MV-4-11 (cell line): ENCODE measurements at regions not wholly inside any gene's neighbourhood (a gene's known extent, or its start where the extent isn't known, plus 50 kb on each side); places are given as distances from the start of the nearest gene placed in this dataset.
A peak's percentile ranks its signal among the peaks of the same experiment; 100 is the strongest.
"Not testable (repeated sequence)": the region's sequence is repeated elsewhere in the genome, so short reads cannot be mapped to it uniquely, and the experiment has no call there.

Experiments
- DNase-seq: peaks from one replicate; lab custom pipeline; 2025; lab: John Stamatoyannopoulos, UW

DNA sequence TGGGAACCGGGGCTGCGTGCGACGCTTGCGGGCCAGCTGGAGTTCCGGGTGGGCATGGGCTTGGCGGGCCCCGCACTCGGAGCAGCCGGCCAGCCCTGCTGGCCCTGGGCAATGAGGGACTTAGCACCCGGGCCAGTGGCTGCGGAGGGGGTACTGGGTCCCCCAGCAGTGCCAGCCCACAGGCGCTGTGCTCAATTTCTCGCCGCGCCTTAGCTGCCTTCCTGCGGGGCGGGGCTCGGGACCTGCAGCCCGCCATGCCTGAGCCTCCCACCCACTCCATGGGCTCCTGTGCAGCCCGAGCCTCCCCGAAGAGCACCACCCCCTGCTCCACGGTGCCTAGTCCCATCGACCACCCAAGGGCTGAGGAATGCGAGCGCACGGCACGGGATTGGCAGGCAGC lies 63.8 kb downstream of the PLXNA1 start:
- not testable (repeated sequence) for DNase-seq

GRCh38 chr3:127049393-127049792 lies 66.5 kb downstream of the PLXNA1 start:
- no peak for DNase-seq

GRCh38 chr3:127050733-127051132 lies 67.8 kb downstream of the PLXNA1 start:
- DNase-seq = no peak

DNA sequence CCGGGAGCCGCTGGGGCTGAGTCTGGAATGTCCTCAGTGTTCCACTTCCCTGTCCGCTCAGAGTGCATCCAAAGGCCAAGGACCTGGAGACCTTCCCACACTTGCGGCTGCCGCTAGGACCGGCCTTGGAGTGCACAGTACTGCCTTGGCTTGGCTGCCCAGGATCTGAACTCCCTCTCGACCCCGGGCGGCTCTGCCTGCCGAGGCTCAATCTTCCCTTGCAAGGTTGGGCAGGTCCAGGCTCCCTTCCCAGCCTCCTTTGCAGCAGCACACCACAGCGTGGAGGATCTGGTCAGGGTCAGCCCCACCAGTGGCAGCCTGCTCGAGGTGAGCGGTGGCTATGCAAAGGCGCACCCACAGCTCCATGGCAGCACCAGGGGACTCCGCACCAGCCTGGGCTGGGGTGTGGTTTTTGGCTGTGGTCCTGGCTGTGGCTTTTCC lies 69.2 kb downstream of the PLXNA1 start:
- DNase-seq = no peak

DNA sequence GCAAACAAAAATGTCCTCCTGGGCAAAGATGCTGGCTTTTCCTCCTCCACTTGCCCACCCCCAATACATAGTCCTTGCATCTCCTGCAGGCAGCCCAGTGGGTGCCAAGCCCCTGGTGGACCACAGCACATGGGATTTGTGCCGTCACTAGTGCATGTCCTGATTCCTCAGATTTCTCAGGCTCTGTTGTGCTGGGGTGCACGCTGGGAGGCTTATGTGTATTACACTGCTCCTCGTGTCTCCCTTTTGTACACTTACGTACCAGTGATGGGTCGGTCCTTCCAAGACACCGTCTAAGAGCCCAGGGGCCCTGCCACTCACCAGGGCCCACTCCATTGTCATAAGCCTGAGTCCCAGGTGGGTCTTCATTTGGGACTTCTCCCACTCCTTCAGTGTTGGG lies 70.1 kb downstream of the PLXNA1 start:
- no peak for DNase-seq

GRCh38 chr3:127053450-127053849 lies 70.5 kb downstream of the PLXNA1 start:
- DNase-seq = no peak

DNA sequence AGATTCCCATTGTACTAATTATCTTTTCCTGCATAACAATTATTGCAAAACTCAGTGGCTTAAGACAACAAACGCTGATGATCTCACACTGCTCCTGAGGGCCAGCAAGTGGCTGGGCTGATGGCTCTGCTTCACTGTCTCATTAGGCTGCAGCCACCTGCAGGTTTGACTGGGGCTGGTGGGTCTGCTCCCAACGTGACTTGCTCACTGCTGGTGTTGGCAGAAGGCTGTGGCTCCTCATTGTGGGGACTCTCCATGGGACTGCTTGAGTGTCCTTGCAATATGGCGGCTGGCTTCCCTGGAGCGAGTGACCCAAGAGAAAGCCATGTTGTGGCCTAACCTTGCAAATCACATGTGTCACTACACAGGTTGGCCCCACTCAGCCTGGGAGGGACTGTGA lies 71.1 kb downstream of the PLXNA1 start:
- no peak for DNase-seq

- no peak for DNase-seq
Measured at GRCh38 chr3:127056281-127056680, 73.4 kb downstream of the PLXNA1 start.

DNA sequence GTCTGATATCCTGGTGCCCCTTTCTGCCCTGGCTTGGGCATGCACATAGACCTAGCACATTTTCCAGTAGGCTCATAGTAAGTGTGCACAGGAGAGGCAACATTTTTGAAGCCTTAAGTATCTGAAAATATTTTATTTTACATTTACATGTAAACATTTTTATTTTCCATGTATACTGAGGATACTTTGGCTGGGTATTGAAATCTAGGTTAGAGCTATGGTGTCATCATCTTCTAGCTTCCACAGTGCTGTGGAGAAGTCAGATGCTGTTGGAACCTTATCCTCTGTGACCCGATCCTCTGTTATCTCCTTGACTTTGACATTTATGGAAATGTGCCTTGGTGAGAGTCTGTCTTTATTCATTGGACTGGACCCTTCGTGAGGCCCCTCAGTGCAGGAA lies 74.1 kb downstream of the PLXNA1 start:
- DNase-seq = no peak

GRCh38 chr3:127059072-127059471 lies 76.2 kb downstream of the PLXNA1 start:
- DNase-seq = no peak

GRCh38 chr3:127061641-127062040 lies 78.7 kb downstream of the PLXNA1 start:
- no peak for DNase-seq

DNA sequence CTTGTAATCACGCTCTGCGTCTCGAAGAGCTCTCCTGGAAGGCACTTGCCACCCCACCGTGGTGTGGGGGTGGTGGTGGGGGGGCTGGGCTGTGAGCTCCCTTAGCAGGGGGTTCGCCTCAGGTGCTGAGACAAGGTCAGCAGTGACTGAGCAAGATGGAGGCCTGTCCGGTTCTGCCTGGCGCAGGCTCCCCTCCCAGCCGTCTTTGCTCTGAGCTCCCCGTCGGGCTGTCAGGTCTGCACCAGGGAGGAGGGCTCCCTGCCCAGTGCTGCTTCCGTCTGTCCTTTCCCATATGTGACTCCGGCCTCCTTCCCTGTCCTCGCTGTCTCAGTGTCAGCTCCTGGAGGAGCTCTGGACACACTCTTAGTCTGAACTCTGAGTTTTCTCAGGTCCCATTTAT lies 80.0 kb downstream of the PLXNA1 start:
- DNase-seq = no peak

DNA sequence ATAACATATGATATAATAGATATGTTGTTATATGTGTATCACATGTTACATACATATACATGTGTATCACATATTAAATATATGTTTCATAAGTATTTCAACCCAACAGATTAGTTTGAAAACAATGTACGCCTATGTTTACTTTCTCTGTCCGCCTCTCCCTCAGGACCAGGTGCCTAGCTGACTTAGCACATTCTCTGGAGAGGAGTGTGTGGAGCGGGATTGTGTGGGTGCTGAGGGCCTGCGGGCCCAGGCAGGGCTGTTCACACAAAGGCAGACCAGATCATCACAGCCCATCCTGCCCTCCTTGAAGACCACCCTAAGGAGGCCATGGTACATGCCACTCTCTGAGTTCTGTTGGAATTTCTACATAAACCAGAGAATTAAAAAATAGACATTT lies 81.0 kb downstream of the PLXNA1 start:
- no peak for DNase-seq

DNA sequence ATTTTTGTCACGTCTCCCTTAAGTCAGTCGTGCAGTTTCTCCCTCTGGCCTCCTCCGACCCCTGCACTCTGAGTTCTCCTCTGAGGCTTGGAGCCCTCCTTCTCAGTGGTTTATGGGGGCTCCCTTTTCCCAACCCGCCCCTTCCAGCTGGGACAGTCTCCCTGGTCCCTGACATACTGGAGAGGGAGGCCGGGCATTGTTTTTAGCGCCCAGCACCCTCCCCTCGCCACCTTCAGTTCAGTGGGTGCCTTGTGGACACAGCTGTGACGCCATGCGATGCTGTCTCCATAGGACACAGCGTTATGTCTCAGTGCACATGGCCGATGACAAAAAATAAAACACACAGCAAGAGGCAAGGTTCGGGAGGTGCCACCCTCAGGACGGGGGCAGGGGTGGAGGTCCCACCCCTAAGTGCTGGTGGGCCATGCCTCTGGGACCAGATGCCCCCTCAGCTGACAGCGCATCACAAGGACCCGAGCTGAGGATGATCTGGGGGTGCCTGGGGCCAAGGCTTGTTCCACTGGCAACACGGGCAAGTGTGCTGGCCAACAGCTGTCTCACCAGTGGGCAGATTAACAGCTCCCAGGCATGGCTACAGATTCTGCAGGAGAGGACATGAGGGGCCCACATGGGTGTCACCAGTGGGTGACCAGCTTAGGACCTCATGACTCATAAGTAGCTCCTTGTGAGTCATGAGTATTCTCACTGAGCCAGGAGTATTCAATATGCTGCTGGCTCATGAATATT lies 81.6 kb downstream of the PLXNA1 start:
- peak; percentile 44 for DNase-seq

DNA sequence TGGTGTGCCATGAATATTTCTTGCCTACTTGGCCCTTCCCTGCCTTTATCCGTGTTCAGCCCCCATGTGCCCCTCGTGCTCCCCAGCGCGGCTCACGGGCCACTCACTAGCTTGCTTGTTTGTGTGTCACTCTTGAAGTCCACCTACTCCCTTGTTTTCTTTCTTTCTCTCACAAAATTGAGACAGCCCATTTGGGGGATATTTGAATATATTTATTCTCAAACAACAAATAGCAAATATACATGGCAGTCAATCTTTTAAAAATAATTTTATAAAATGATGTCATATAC lies 82.2 kb downstream of the PLXNA1 start:
- DNase-seq = no peak

DNA sequence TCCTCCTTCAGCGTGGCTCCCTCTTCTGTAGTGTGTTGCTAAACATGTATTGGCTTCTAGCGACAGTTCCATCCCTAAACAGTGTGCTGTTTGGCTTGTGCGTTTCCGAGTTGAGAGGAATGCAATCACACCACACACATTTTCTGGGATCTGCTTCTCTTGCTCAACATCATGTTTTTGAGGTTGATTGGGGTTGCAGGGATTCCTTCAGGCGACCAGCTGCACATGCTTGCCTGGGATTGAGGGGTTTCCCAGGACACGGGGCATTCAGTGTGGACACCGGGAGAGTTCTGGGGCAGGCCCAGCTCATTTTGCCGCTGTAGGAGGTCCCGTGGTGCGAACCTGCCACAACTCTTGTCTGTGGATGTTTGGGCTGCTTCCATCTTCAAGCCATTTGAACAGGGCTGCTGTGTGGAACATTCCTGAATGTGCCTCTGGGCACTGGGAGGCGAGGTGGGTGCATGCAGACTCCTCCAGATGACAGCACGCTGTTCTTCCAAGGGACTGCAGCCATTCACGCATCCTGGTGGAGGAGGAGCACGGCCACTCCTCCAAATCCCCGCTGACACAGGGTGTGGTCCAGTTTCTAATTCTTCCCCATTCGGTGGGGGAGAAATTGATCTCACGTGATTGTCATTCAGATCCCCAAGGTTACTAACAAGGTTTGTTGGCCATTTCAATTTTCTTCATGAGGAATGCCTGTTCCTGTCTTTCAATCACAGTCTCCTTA lies 82.8 kb downstream of the PLXNA1 start:
- no peak for DNase-seq

DNA sequence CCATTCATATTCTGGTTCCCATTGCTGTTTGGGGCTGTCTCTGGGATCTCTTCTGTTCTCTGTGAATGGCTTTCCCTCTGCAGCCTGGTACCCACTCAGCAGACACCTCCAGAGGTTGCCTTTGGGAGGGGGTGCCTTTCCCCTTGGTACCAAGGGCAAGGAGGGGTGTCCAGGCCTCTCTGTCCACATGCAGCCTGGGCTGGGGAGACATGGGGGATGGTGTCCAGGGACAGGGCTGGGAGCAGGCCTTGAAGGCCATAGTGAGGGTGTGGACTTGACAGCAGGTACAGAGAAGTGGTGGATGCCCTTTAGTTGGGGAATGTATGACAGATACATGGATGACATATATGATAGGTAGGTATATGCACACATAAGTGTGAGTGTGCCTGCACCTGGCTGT lies 83.7 kb downstream of the PLXNA1 start:
- no peak for DNase-seq

GRCh38 chr3:127067116-127067910 lies 84.4 kb downstream of the PLXNA1 start:
- no peak for DNase-seq

GRCh38 chr3:127068111-127068810 lies 85.3 kb downstream of the PLXNA1 start:
- DNase-seq = no peak

GRCh38 chr3:127068871-127069270 lies 86.0 kb downstream of the PLXNA1 start:
- no peak for DNase-seq

GRCh38 chr3:127069814-127070440 lies 87.0 kb downstream of the PLXNA1 start:
- no peak for DNase-seq

DNA sequence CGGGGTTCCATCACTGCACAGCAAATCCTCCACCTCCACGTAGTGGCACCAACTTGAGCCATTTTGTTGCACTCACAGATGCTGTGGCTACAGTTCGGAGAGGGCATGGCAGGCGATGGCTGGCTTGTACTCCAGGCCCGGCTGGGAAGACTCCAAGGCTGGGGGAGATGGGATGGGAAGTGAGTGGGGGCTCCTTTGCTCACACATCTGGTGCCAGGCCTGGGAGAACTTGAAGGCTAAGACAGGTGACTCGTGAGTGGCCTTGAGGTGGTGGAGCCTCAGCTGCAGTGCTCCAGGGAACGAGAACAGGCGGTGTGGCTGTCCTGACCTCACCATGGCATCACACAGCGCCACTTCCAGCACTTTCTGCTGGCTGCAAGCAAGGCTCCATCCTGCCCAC lies 87.9 kb downstream of the PLXNA1 start:
- no peak for DNase-seq
